PC-3 (cell line): ENCODE measurements at regions not wholly inside any gene's neighbourhood (a gene's known extent, or its start where the extent isn't known, plus 50 kb on each side); places are given as distances from the start of the nearest gene placed in this dataset.

Experiments used
- ATAC-seq: fragments of 200-7000 bp; cut with Tn5 transposase; 2 replicates; pipeline ENCODE4 v1.9.1; 2020; ENCODE audit warnings: mild to moderate bottlenecking, moderate library complexity
- BruUV-seq: library from RNA; stranded (reverse); fragments of 400-500 nt; replicated peaks from 2 replicates; lab custom pipeline; 2021; lab: Mats Ljungman, UMichigan
- CTCF ChIA-PET: fragments of 300-600 bp; sonication (Branson Sonifier 250); formaldehyde crosslinking; loops from one replicate; lab custom pipeline; 2022; ENCODE audit warnings: antibody characterized with exemption; lab: Charles Lee
- POLR2A ChIA-PET: fragments of 300-600 bp; sonication (Branson Sonifier 250); formaldehyde crosslinking; loops from one replicate; lab custom pipeline; 2022; ENCODE audit warnings: antibody characterized with exemption; ENCODE audit not compliant: unreplicated experiment; lab: Charles Lee
- DNase-seq: peaks from one replicate; pipeline ENCODE4 v3.0.0-alpha.2; 2015
- H2AFZ ChIP-seq: fragments of 300-600 bp; sonication (generic); 2 replicates; pipeline ENCODE4 v1.6.0; 2016; ENCODE audit warnings: antibody characterized with exemption, low read length
- H3F3A ChIP-seq: fragments of 300-600 bp; sonication (generic); one replicate; pipeline ENCODE4 v1.6.0; 2017; ENCODE audit warnings: antibody characterized with exemption, low read length, control low read depth, mild to moderate bottlenecking; ENCODE audit not compliant: unreplicated experiment
- H3K27ac ChIP-seq: fragments of 300-600 bp; sonication (generic); 2 replicates; pipeline ENCODE4 v1.5.1; 2016; ENCODE audit warnings: mild to moderate bottlenecking, low read length
- H3K27me3 ChIP-seq: fragments of 300-600 bp; sonication (generic); 2 replicates; pipeline ENCODE4 v1.6.1; 2016; ENCODE audit warnings: low read length, mixed read lengths
- H3K36me3 ChIP-seq: fragments of 300-600 bp; sonication (generic); 2 replicates; pipeline ENCODE4 v1.6.1; 2016; ENCODE audit warnings: low read depth, mixed run types, low read length, mixed read lengths
- H3K4me1 ChIP-seq: fragments of 300-600 bp; sonication (generic); 2 replicates; pipeline ENCODE4 v1.5.1; 2016; ENCODE audit warnings: low read length; ENCODE audit not compliant: insufficient read depth
- H3K4me2 ChIP-seq: fragments of 300-600 bp; sonication (generic); 2 replicates; pipeline ENCODE4 v1.6.0; 2016; ENCODE audit warnings: low read length
- H3K4me3 ChIP-seq: fragments of 300-600 bp; sonication (generic); 2 replicates; pipeline ENCODE4 v1.5.1; 2016; ENCODE audit warnings: mild to moderate bottlenecking, low read length, mixed read lengths
- H3K79me2 ChIP-seq: fragments of 300-600 bp; sonication (generic); 2 replicates; pipeline ENCODE4 v1.6.1; 2017; ENCODE audit warnings: low read length, mixed read lengths
- H3K9ac ChIP-seq: fragments of 300-600 bp; sonication (generic); 2 replicates; pipeline ENCODE4 v1.6.0; 2016; ENCODE audit warnings: mild to moderate bottlenecking, low read length
- H3K9me2 ChIP-seq: fragments of 300-600 bp; sonication (generic); replicated peaks from 2 replicates; pipeline ENCODE4 v1.6.1; 2016; ENCODE audit warnings: mixed run types, low read length, mixed read lengths
- H3K9me3 ChIP-seq: fragments of 300-600 bp; sonication (generic); 2 replicates; pipeline ENCODE4 v1.6.1; 2016; ENCODE audit warnings: low read length, mixed read lengths
- H4K20me1 ChIP-seq: fragments of 300-600 bp; sonication (generic); 2 replicates; pipeline ENCODE4 v1.6.1; 2016; ENCODE audit warnings: low read length, mixed read lengths
- EZH2 ChIP-seq: fragments of 300-600 bp; sonication (generic); IDR thresholded peaks from one replicate; pipeline ENCODE4 v1.6.1; 2017; ENCODE audit warnings: antibody characterized with exemption, mild to moderate bottlenecking, low read length; ENCODE audit not compliant: unreplicated experiment
- EZH2phosphoT487 ChIP-seq: fragments of 300-600 bp; sonication (generic); IDR thresholded peaks from 2 replicates; pipeline ENCODE4 v1.6.1; 2018; ENCODE audit warnings: mild to moderate bottlenecking, antibody characterized with exemption, low read length, borderline replicate concordance
- intact Hi-C: fragments of 100-400 bp; cut with micrococcal nuclease; formaldehyde crosslinking; loops from 2 replicates; pipeline ENCODE4 v1.9.0; 2023
- TF ChIP-seq, protein P1 (sequence below): fragments of 300-600 bp; sonication (generic); conservative IDR thresholded peaks from 2 replicates; pipeline ENCODE4 v1.5.1; 2017; ENCODE audit warnings: antibody characterized with exemption, low read depth, mild to moderate bottlenecking, low read length

GRCh38 chr2:64196963-64197362 lies 52.7 kb upstream of the PELI1 start:
- ChIA-PET POLR2A (no interaction called here), CTCF (no interaction called here)
- H3K4me3 ChIP-seq = no peak overlapping the region
- no peaks in the 10 kb centered on the region for H3K9me3 ChIP-seq
- no peaks in the 10 kb centered on the region for H3K79me2 ChIP-seq
- H3K27ac ChIP-seq = no peak overlapping the region
- ATAC-seq (no peak), DNase-seq (no peak)
- TF ChIP-seq, protein P1, sequence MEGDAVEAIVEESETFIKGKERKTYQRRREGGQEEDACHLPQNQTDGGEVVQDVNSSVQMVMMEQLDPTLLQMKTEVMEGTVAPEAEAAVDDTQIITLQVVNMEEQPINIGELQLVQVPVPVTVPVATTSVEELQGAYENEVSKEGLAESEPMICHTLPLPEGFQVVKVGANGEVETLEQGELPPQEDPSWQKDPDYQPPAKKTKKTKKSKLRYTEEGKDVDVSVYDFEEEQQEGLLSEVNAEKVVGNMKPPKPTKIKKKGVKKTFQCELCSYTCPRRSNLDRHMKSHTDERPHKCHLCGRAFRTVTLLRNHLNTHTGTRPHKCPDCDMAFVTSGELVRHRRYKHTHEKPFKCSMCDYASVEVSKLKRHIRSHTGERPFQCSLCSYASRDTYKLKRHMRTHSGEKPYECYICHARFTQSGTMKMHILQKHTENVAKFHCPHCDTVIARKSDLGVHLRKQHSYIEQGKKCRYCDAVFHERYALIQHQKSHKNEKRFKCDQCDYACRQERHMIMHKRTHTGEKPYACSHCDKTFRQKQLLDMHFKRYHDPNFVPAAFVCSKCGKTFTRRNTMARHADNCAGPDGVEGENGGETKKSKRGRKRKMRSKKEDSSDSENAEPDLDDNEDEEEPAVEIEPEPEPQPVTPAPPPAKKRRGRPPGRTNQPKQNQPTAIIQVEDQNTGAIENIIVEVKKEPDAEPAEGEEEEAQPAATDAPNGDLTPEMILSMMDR = no peak
- no peak for TF ChIP-seq EZH2phosphoT487
- no peak for TF ChIP-seq EZH2
- H3F3A ChIP-seq = no peaks in the 10 kb centered on the region
- H3K9me2 ChIP-seq = no peaks in the 10 kb centered on the region
- no peak overlapping the region for H3K4me2 ChIP-seq
- no peaks in the 10 kb centered on the region for H3K36me3 ChIP-seq
- no TSS peak for BruUV-seq
- no peak overlapping the region for H3K9ac ChIP-seq
- H4K20me1 ChIP-seq = no peaks in the 10 kb centered on the region
- intact Hi-C loops = no loop called here
- H2AFZ ChIP-seq = no peak overlapping the region
- H3K27me3 ChIP-seq = no peaks in the 10 kb centered on the region
- H3K4me1 ChIP-seq = peaks cover 1% of the 10 kb centered on the region

DNA sequence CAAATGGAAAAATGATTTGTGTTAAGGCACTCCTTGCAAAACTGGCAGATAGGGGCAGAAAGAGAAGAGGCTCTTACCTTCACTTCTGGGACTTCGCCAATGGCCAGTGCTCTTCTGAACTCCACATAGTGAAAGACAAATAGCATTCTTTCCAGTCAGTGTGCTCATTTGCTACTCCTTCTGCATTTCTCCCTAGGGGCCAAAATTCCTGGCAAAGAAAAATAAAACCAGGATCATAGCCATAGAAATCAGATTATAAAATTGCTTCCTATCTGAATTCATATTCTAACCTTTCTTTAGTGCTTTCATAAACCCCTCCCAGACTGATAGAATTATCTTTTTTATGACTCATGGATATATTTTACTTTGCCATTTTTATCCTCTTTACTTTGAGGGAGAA lies 56.9 kb upstream of the PELI1 start:
- intact Hi-C loops = loop anchor here (5.0 kb wide), 1 partner anchor 66 kb away; no protein-coding TSS in a partner anchor
- no TSS peak for BruUV-seq
- POLR2A ChIA-PET = no interaction called here
- peaks cover 34% of the 10 kb centered on the region for H3K4me1 ChIP-seq
- CTCF ChIA-PET = no interaction called here
- no peaks in the 10 kb centered on the region for H3K9me2 ChIP-seq
- no peaks in the 10 kb centered on the region for H3K79me2 ChIP-seq
- no peak overlapping the region for H3K4me3 ChIP-seq
- H4K20me1 ChIP-seq = no peaks in the 10 kb centered on the region
- TF ChIP-seq EZH2 = no peak
- no peak for TF ChIP-seq EZH2phosphoT487
- TF ChIP-seq, protein P1 = no peak
- no peak overlapping the region for H3K4me2 ChIP-seq
- no peak overlapping the region for H3K9ac ChIP-seq
- H3K9me3 ChIP-seq = no peaks in the 10 kb centered on the region
- no peak overlapping the region for H2AFZ ChIP-seq
- no peaks in the 10 kb centered on the region for H3K36me3 ChIP-seq
- ATAC-seq = no peak
- no peak for DNase-seq
- peaks cover 3% of the 10 kb centered on the region for H3F3A ChIP-seq
- H3K27me3 ChIP-seq = no peaks in the 10 kb centered on the region
- H3K27ac ChIP-seq = no peak overlapping the region

GRCh38 chr2:64202206-64202845 lies 58.1 kb upstream of the PELI1 start:
- Histone ChIP-seq H3K9me3 (no peaks in the 10 kb centered on the region), H3K4me3 (peak overlapping the region; percentile 50; the same call in 1 of the 2 replicates), H3F3A (peaks cover 3% of the 10 kb centered on the region), H3K4me2 (peak overlapping the region; percentile 81), H4K20me1 (no peaks in the 10 kb centered on the region), H3K36me3 (no peaks in the 10 kb centered on the region), H3K79me2 (no peaks in the 10 kb centered on the region), H3K9me2 (no peaks in the 10 kb centered on the region), H2AFZ (no peak overlapping the region), H3K27ac (peak overlapping the region; percentile 94), H3K9ac (peak overlapping the region; percentile 75), H3K27me3 (no peaks in the 10 kb centered on the region), H3K4me1 (peaks cover 34% of the 10 kb centered on the region)
- TF ChIP-seq EZH2 = no peak
- TF ChIP-seq, protein P1 = no peak
- no peak for TF ChIP-seq EZH2phosphoT487
- DNase-seq (peak; percentile 74), ATAC-seq (peak; percentile 54)
- POLR2A ChIA-PET = interaction anchor here (0.7 kb wide), 1 partner anchor 134 kb away, joined by 11 read pairs; no protein-coding TSS in a partner anchor
- CTCF ChIA-PET = interaction anchor here (1.7 kb wide), 1 partner anchor 110 kb away, joined by 4 read pairs; no protein-coding TSS in a partner anchor
- intact Hi-C loops = loop anchor here (2.0 to 5.0 kb wide), 2 partner anchors 65 to 110 kb away; no protein-coding TSS in a partner anchor
- BruUV-seq = TSS peak; percentile 64
